Activated T-cell treated with anti-CD3 and anti-CD28 coated beads for 4 hours (primary cell): ENCODE measurements at regions not wholly inside any gene's neighbourhood (a gene's known extent, or its start where the extent isn't known, plus 50 kb on each side); places are given as distances from the start of the nearest gene placed in this dataset.
A peak's percentile ranks its signal among the peaks of the same experiment; 100 is the strongest.

ENCODE experiments used
- DNase-seq: peaks from one replicate; pipeline ENCODE4 v3.0.0-alpha.2; 2020

DNA sequence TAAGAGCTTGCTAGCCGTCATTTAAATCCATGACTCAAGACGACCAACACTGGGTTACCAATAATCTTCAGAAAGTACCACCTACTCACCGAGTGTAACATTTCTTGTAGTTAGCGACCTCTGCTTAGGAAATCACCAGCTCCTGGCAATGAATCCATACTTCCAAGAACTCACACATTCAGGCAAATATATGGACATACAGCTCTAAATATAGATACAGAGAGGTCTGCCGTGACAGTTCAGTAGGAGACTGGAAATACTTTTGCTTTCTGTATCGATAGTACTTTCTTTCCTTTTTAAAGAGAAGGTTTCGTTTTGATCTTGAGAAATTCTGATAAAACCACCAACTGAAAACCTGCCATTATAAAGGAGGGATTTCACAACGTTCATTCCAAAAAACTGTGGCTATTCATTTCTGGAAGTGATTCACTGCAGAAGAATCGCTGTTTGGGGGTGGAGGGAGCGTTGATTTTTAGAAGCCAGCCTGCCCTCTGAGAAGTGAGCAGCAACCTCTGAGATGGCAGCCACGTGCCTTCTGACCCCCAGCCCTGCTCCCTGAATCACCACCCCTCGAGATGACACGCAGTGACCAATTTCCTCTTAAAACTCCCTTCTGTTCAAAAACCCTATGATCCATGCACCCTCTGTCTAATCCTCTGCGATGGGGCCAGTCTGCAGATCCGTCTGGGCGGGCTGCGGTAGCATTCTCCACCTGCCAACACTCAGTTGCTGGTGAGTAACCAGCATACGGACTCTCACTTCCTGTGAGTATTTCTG is 179.0 kb upstream of the KLF14 start:
- peak; percentile 65 for DNase-seq

GRCh38 chr7:130913639-130914553 is 179.9 kb upstream of the KLF14 start:
- no peak for DNase-seq

- no peak for DNase-seq
Measured at GRCh38 chr7:130914554-130915294, 180.7 kb upstream of the KLF14 start.

DNA sequence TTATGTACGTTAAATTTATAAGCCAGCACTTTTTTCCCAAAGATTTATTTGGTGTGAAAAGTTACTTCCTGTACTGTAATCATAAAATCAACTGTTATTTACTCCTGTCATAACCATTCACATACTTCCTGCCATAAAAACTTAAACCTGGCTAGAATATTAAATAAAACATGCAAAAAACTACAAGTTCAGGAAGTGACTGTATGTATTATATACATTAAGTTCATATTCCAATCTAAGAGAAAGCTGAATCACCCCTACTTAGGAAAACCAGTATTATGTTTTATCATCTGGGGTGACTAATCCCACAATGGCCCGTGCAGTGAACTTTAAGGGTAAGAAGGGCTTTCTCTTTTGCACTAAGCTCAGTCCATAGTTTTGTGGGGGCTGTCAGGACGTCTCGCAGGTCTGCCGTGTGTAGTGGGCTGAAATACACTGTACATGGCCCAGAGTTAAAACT is 183.7 kb upstream of the KLF14 start:
- no peak for DNase-seq

DNA sequence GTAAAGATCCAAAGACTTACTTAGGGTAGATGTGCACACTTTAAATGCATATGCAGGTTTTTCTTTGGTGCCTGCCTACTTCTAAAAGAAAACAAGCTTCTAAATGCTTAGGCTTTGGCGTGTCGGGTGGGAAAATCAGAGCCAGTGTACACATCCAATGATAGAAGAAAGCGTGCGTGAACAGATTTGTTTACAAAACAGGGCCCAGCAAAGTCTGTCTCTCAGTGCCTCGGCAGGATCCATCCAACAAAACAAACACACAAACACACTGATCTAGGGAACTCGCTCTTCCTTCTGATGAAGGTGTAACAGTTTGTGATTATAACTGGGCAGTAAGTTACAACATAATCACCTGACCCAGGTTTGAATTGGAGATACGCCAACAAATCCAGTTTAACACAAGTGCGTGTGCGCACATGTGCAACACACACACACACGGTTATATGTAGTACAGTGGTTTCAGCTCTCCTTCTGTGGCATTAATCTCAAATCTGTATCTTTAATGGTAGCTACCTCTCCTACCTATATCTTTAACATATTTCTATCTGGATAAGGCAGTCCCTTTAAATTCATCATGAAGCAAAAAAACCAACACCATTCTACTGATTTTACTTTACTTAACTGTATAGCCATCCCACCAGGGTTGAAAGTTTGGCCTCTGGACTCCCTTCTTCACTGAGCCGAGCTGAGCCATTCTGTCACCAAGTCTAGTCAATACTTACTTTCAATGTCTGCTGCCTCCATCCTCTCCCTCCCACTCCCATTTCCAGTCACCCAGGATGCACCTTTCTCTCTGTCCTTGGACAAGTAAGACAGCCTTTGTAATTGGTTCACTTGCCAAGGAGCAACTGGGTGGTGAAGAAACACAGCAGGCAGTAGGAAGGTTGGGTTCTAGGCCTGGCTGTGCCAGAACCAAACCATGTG is 184.4 kb upstream of the KLF14 start:
- DNase-seq, result no peak

GRCh38 chr7:130919316-130920103 is 185.5 kb upstream of the KLF14 start:
- DNase-seq, result no peak

GRCh38 chr7:130920122-130920521 is 186.1 kb upstream of the KLF14 start:
- DNase-seq, result no peak

- no peak for DNase-seq
Measured at GRCh38 chr7:130921391-130922180, 187.6 kb upstream of the KLF14 start.

GRCh38 chr7:130922206-130923112 is 188.5 kb upstream of the KLF14 start:
- no peak for DNase-seq

GRCh38 chr7:130923365-130923764 is 189.4 kb upstream of the KLF14 start:
- no peak for DNase-seq

GRCh38 chr7:130923930-130924329 is 189.9 kb upstream of the KLF14 start:
- no peak for DNase-seq

DNA sequence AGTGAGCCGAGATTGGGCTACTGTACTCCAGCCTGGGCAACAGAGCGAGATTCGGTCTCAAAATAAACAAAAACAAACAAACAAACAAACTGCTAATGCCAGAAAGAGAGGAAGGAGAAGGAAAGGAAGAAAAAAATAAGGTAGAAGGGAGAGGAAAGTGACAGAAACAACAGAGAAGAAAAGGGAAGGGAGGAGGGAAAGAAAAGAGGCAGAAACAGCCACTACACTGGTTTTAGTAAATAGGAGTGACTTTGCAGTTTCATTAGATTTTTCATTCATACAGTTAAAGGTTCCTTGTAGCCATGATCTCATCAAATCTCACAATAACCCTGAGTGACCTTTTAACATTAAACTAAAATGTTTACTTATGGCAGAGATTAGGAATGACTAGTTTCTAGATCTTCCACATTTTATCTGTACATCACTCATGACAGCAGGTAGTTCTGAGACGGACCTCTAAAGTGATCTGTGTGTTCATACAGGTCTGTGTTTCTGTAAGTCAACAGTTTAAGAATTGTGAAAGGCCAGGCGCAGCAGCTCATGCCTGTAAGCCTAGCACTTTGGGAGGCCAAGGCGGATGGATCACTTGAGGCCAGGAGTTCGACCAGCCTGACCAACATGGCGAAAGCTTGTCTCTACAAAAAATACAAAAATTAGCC is 191.3 kb upstream of the KLF14 start:
- no peak for DNase-seq

GRCh38 chr7:130926001-130926691 is 192.1 kb upstream of the KLF14 start:
- DNase-seq, result no peak

- DNase-seq, result no peak
Measured at GRCh38 chr7:130927062-130927461, 193.1 kb upstream of the KLF14 start.

GRCh38 chr7:130927564-130927963 is 193.6 kb upstream of the KLF14 start:
- DNase-seq, result no peak

GRCh38 chr7:130929896-130930659 is 196.1 kb upstream of the KLF14 start:
- DNase-seq, result no peak

- no peak for DNase-seq
Measured at GRCh38 chr7:130930681-130931080, 196.7 kb upstream of the KLF14 start.
